Stimulated activated CD4-positive, alpha-beta T cell treated with anti-CD3 and anti-CD28 coated beads, TNF-alpha, amount 100 ng/mL, for 24 hours (primary cell): ENCODE measurements at regions not wholly inside any gene's neighbourhood (a gene's known extent, or its start where the extent isn't known, plus 50 kb on each side); places are given as distances from the start of the nearest gene placed in this dataset.

Experiments
- DNase-seq, 3 experiments: peaks; one replicate each; pipeline ENCODE4 v3.0.0-alpha.2; 2020; ENCODE audit warnings: low read depth in 3 of 3

- no peak for DNase-seq
Measured at GRCh38 chr21:36532769-36533467, 53.0 kb upstream of the CLDN14 start.

- DNase-seq: no peak
Measured at GRCh38 chr21:36533468-36533848, 53.5 kb upstream of the CLDN14 start.

- DNase-seq: no peak
Measured at GRCh38 chr21:36534656-36535055, 54.7 kb upstream of the CLDN14 start.

GRCh38 chr21:36535618-36536241 lies 55.8 kb upstream of the CLDN14 start:
- DNase-seq: no peak

GRCh38 chr21:36538761-36539160 lies 58.8 kb upstream of the CLDN14 start:
- no peak for DNase-seq

- no peak for DNase-seq
Measured at GRCh38 chr21:36539434-36540150, 59.7 kb upstream of the CLDN14 start.

- DNase-seq: no peak
Measured at GRCh38 chr21:36540700-36541099, 60.8 kb upstream of the CLDN14 start.

GRCh38 chr21:36541721-36542139 lies 61.8 kb upstream of the CLDN14 start:
- no peak for DNase-seq

- DNase-seq: peak in 1 of 3 experiments; percentile 2
Measured at GRCh38 chr21:36542312-36543101, 62.6 kb upstream of the CLDN14 start.

GRCh38 chr21:36543924-36544323 lies 64.0 kb upstream of the CLDN14 start:
- DNase-seq: no peak

GRCh38 chr21:36544545-36544944 lies 64.6 kb upstream of the CLDN14 start:
- no peak for DNase-seq

- DNase-seq: no peak
Measured at GRCh38 chr21:36545776-36546511, 66.0 kb upstream of the CLDN14 start.

GRCh38 chr21:36547464-36547863 lies 67.5 kb upstream of the CLDN14 start:
- no peak for DNase-seq

- no peak for DNase-seq
Measured at GRCh38 chr21:36548866-36549265, 68.9 kb upstream of the CLDN14 start.

- DNase-seq: no peak
Measured at GRCh38 chr21:36549470-36549869, 69.5 kb upstream of the CLDN14 start.

- DNase-seq: no peak
Measured at GRCh38 chr21:36550761-36551160, 70.8 kb upstream of the CLDN14 start.

GRCh38 chr21:36551321-36551720 lies 71.4 kb upstream of the CLDN14 start:
- no peak for DNase-seq

GRCh38 chr21:36551731-36552433 lies 72.0 kb upstream of the CLDN14 start:
- no peak for DNase-seq

- no peak for DNase-seq
Measured at GRCh38 chr21:36552434-36552785, 72.5 kb upstream of the CLDN14 start.

- DNase-seq: no peak
Measured at GRCh38 chr21:36553406-36553805, 73.5 kb upstream of the CLDN14 start.
